Fibroblast of mammary gland (primary cell): ENCODE measurements at regions not wholly inside any gene's neighbourhood (a gene's known extent, or its start where the extent isn't known, plus 50 kb on each side); places are given as distances from the start of the nearest gene placed in this dataset.

ENCODE experiments used
- DNase-seq: peaks from one replicate; pipeline ENCODE4 v3.0.0-alpha.2; 2010; ENCODE audit warnings: low read depth
- H3K4me3 ChIP-seq: 2 replicates; pipeline ENCODE4 v1.5.1; 2011; ENCODE audit warnings: low read depth, mild to moderate bottlenecking, low read length, moderate library complexity; ENCODE audit not compliant: control insufficient read depth
- TF ChIP-seq, protein P1 (sequence below): conservative IDR thresholded peaks from 2 replicates; pipeline ENCODE4 v1.5.1; 2011; ENCODE audit warnings: low read depth, low read length, inconsistent platforms; ENCODE audit not compliant: control insufficient read depth, insufficient read depth

DNA sequence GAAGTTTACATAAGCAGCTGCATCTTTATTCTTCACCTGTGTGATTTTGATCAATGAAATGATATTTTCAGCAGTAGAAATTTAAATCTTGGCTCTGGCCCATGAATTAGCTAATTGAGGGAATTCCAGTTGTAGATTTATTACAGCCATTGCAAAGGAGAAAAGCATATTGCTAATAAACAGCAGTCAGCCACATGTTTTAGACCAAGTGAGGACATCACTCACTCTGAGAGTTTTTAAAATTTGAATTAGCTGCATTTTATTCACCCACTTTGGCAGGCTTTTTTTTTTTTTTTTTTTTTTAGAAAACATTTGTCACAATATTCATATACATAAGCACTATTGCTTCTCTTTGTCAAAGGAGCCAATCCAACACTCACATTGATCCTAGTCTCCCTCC lies 479.4 kb upstream of the VRK2 start:
- TF ChIP-seq, protein P1, sequence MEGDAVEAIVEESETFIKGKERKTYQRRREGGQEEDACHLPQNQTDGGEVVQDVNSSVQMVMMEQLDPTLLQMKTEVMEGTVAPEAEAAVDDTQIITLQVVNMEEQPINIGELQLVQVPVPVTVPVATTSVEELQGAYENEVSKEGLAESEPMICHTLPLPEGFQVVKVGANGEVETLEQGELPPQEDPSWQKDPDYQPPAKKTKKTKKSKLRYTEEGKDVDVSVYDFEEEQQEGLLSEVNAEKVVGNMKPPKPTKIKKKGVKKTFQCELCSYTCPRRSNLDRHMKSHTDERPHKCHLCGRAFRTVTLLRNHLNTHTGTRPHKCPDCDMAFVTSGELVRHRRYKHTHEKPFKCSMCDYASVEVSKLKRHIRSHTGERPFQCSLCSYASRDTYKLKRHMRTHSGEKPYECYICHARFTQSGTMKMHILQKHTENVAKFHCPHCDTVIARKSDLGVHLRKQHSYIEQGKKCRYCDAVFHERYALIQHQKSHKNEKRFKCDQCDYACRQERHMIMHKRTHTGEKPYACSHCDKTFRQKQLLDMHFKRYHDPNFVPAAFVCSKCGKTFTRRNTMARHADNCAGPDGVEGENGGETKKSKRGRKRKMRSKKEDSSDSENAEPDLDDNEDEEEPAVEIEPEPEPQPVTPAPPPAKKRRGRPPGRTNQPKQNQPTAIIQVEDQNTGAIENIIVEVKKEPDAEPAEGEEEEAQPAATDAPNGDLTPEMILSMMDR, result no peak
- DNase-seq, result no peak
- H3K4me3 ChIP-seq, result no peak overlapping the region

DNA sequence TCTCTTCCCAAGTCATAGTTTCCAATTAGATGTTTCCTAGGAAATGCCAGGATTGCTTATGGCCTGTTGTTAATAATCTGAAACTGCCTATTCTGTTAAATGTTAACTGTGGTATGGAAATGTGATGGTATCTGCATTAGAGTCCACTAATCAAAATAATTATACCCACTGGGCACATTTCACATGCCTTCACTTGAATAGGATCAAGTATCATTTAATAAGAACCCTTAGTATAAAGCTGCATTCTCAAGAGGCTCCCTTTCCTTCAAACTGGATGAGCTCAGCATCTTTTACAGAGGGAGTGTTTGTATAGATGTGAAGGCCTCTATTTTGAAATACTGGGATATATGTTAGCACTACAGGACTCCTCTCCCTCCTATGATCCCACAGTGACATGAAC lies 477.2 kb upstream of the VRK2 start:
- TF ChIP-seq, protein P1, result no peak
- H3K4me3 ChIP-seq, result no peak overlapping the region
- no peak for DNase-seq

DNA sequence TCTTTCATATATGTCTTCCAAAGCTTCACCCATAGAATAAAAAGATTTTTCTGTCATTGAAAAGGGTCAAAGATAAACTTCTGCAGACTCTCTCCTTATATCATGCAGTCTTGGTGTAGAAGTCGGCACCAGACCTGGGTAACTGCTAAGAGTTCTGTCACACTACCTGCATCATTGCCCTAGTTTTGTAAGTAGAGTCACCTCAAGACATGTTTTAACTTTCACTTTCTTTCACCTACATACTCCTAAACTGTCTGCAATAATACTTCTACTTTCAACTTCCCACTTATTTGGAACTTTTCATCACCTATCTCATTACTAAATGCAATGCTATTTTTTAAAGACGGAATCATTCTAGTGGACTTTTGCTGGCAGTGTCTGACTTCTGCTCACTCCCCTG lies 475.6 kb upstream of the VRK2 start:
- DNase-seq, result no peak
- H3K4me3 ChIP-seq, result no peak overlapping the region
- TF ChIP-seq, protein P1, result no peak

DNA sequence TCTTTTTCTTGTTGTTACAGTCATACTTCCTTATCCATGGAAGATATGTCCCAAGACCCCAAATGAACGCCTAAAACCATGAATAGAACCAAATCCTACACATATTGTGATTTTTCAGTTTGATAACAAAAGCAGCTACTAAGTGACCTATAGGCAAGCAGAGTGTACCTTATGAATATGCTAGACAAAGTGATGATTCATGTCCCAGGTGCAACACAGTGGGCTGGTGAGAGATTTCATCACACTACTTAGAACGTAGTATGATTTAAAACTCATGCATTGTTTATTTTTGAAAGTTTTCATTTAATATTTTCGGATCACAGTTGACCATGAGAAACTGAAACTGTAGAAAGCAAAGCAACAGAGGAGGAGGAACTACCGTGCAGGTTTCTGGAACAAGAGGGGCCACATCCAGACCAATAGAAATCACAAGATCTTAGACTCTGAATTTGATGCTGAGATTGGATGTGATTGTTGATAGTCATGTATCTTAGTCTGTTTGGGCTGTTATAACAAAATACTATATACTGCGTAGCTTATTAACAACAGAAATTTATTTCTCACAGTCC lies 470.8 kb upstream of the VRK2 start:
- TF ChIP-seq, protein P1, result no peak
- no peak for DNase-seq
- H3K4me3 ChIP-seq, result no peak overlapping the region

DNA sequence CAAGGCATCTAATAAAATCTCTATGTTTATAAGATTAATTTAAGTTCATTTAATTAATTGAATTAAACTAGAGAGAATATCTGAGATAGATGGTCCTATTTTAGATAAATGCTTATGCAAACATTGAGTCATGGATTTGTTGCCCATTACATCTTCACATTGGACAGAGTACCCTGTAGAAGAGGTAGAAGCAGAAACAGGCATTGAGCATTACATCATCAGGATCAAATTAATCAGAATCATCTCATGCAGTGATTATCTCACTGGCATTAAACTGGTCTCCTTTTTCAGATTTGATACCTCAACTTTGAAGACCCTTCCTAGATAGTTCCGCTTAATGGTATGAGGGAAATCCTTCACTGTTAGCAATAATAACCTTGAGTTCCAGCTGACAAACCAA lies 469.6 kb upstream of the VRK2 start:
- TF ChIP-seq, protein P1, result no peak
- no peak for DNase-seq
- H3K4me3 ChIP-seq, result no peak overlapping the region

DNA sequence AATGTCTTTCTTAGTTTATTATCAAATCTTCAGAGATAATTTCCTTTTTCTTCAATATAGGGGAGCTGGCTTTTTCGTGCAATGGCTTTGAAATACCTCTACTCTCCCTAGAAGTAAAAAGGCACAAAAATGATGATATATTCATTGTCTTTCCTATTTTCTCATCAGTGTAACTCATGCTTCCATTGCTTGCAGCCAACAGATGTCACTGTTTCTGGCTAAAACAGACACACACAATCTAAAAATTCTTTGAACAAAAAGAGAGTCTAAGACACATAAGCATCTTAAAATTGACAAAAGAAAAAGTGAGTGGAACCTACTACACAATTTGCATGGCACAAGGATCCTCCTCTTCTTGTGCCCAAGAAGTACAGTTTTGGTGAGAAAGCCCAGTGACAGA lies 448.7 kb upstream of the VRK2 start:
- TF ChIP-seq, protein P1, result no peak
- no peak overlapping the region for H3K4me3 ChIP-seq
- DNase-seq, result no peak

DNA sequence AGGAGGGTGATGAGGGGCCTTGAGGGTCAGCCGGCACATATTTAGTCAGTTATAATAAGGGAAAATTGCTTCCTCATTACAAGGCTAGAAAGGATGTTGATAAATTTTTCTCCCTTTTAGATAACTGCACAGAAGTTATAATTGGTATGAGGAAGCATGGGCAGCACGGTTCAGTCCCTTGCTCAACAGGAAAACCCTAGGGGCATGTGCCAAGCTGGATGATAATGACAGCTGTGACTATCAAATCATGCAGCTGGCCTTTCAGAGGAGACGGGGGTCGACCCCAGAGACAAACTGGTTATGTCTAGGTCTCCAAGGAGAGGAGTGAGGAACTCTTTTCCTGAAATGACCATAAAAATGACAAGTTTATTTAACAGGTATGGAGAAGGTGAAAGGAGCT lies 448.1 kb upstream of the VRK2 start:
- TF ChIP-seq, protein P1, result no peak
- DNase-seq, result no peak
- H3K4me3 ChIP-seq, result no peak overlapping the region
